ENCODE measurements at regions not wholly inside any gene's neighbourhood (a gene's known extent, or its start where the extent isn't known, plus 50 kb on each side); places are given as distances from the start of the nearest gene placed in this dataset.
A peak's percentile ranks its signal among the peaks of the same experiment; 100 is the strongest.

DNA sequence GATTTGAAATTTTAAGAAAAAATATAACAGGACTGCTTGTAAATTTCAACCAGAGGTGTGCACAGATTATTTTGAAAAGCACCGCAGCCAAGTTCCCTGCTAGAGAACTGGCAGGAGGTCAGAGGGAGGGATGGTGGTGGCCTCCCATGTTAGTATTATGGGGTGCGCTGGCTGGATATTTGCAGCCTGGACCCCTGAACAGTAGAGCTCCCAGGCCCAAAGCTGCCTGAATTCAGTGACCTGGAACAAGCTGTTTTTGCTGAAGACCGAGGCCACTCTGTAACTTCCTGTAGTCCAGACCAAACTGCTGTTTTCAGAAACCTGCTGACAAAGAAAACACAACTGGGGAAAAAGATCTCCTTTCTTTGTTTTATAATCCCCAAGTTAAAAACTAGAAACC, 314.3 kb downstream of the TNS1 start:
- H3K27me3 ChIP-seq (ENCODE audit: insufficient read depth, low read depth, severe bottlenecking), result no peaks in the 10 kb centered on the region
- no peaks in the 10 kb centered on the region for H3K36me3 ChIP-seq
- no peaks in the 10 kb centered on the region for H3K9me3 ChIP-seq (ENCODE audit: severe bottlenecking)
- TF ChIP-seq, protein P1, sequence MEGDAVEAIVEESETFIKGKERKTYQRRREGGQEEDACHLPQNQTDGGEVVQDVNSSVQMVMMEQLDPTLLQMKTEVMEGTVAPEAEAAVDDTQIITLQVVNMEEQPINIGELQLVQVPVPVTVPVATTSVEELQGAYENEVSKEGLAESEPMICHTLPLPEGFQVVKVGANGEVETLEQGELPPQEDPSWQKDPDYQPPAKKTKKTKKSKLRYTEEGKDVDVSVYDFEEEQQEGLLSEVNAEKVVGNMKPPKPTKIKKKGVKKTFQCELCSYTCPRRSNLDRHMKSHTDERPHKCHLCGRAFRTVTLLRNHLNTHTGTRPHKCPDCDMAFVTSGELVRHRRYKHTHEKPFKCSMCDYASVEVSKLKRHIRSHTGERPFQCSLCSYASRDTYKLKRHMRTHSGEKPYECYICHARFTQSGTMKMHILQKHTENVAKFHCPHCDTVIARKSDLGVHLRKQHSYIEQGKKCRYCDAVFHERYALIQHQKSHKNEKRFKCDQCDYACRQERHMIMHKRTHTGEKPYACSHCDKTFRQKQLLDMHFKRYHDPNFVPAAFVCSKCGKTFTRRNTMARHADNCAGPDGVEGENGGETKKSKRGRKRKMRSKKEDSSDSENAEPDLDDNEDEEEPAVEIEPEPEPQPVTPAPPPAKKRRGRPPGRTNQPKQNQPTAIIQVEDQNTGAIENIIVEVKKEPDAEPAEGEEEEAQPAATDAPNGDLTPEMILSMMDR (IDR thresholded peaks at IDR 0.05; ENCODE audit: low read depth, low read length), result no peak
- no peak for DNase-seq
- no peak overlapping the region for H3K4me3 ChIP-seq (ENCODE audit: low read depth, low read length)
- H3K27ac ChIP-seq, result no peak overlapping the region

DNA sequence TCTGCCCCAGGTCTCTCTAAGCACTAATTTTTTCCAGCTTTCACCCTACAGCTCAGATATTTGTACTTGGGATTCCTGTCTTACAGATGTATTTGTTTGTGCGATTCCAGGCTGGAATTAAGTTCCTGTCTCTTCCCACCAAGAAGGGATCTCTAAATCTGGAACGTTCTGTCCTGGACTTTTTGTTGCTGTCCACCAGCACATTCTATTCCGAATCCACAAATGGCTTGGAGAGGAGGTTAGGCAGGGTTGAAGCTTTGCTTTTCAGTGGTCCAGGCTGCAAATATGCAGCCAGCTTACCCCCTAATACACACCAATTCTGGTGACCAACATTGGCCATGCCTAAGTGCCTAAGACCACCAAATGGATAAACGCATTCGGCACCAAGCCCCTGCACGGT, 315.0 kb downstream of the TNS1 start:
- Histone ChIP-seq H3K36me3 (no peaks in the 10 kb centered on the region), H3K9me3 (ENCODE audit: severe bottlenecking) (no peaks in the 10 kb centered on the region), H3K4me3 (ENCODE audit: low read depth, low read length) (no peak overlapping the region), H3K27ac (no peak overlapping the region), H3K27me3 (ENCODE audit: insufficient read depth, low read depth, severe bottlenecking) (no peaks in the 10 kb centered on the region)
- TF ChIP-seq, protein P1 (IDR thresholded peaks at IDR 0.05; ENCODE audit: low read depth, low read length), result no peak
- DNase-seq, result no peak

DNA sequence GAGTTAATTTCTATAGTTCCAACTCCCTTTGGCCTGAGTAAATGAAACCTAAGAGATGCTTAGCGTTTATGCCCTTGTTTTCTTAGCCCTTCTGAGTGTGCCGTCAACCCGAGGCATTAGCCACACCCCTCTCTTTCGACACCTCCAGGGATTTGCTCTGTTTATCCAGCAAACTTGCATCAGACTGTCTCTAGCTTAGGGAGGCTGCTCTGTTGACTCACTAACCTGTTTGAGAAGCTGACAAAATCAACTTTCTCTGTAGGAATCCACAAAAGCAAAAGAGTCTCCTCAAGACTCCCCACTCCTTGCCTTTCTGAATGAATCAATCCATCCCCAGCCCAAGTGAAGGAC, 317.6 kb downstream of the TNS1 start:
- DNase-seq, result peak; percentile 9
- no peak overlapping the region for H3K4me3 ChIP-seq (ENCODE audit: low read depth, low read length)
- no peaks in the 10 kb centered on the region for H3K9me3 ChIP-seq (ENCODE audit: severe bottlenecking)
- TF ChIP-seq, protein P1 (IDR thresholded peaks at IDR 0.05; ENCODE audit: low read depth, low read length), result no peak
- no peaks in the 10 kb centered on the region for H3K36me3 ChIP-seq
- H3K27me3 ChIP-seq (ENCODE audit: insufficient read depth, low read depth, severe bottlenecking), result no peaks in the 10 kb centered on the region
- H3K27ac ChIP-seq, result no peak overlapping the region

DNA sequence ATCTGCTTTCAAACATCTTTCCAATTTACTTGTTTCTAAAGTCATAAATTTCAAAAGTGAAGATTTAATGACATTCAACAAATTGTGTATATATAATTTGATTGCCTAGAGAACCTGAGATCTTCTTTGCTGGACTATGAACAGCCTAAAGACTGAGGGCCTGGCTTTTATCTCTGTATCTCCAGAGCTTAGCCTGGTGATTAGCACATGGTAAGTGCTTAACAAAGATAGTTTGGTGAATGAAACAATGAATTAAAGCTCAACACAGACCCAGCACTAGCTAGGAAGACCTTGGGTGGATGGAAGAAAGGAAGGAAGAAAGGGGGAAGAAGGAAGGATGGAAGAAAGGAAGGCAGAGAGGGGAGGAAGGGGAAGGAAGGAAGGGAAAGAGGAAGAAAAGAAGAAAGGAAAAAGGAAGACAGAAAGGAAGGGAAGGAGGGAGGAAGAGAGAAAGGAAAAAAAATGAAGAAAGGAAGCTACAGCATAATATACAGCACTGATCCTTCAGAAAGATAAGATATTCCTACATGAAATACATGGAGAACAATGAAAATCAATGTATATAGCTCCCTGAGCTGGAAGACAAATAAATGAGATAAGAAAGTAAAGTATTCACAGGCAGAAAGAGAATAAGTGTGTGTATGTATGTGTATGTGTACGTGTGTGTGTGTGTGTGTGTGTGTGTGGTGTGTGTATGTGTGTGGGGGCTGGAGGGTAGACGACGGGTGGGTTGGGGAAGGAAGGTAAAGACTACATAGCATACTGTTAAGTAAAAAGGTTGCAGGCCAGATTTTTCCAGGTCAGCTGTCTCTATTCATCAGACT, 318.2 kb downstream of the TNS1 start:
- no peaks in the 10 kb centered on the region for H3K9me3 ChIP-seq (ENCODE audit: severe bottlenecking)
- H3K27ac ChIP-seq, result no peak overlapping the region
- no peaks in the 10 kb centered on the region for H3K27me3 ChIP-seq (ENCODE audit: insufficient read depth, low read depth, severe bottlenecking)
- no peaks in the 10 kb centered on the region for H3K36me3 ChIP-seq
- no peak overlapping the region for H3K4me3 ChIP-seq (ENCODE audit: low read depth, low read length)
- DNase-seq, result no peak
- TF ChIP-seq, protein P1 (IDR thresholded peaks at IDR 0.05; ENCODE audit: low read depth, low read length), result no peak

DNA sequence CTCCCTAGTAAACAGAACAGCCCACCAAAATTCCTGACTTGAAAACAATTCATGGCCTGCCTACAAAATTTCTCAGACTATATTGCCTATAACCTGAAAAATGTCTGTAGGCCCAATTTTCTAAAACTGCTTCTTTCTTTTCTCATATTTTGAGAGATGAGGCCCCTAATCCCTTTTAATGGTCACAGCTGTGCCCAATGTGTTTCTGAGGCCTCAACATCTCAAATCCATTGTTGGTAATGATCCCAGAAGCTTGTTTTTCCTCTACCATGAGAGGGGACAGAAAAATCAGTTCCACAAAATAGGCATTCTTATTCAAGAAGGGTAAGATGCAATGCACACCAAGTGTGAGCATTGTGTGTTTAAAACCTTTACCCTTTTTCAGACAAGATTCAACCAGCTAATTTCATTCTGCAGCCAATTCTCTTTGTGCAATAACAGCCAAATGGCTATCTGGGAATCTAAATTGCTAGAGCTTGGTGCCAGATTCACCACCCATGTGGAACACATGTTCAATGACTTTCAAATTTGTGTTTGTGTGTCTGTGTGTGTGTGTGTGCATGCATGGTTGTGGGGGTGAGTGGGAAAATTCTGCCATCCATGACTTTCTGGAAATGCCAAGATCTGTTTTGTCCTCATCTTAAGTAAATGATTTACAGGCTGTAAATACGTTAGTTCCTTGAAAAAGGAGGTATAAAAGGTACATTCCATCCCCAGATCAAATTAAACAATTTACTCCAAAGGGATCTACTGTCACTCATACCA, 319.5 kb downstream of the TNS1 start:
- no peaks in the 10 kb centered on the region for H3K36me3 ChIP-seq
- no peak for DNase-seq
- H3K27me3 ChIP-seq (ENCODE audit: insufficient read depth, low read depth, severe bottlenecking), result no peaks in the 10 kb centered on the region
- no peak overlapping the region for H3K4me3 ChIP-seq (ENCODE audit: low read depth, low read length)
- TF ChIP-seq, protein P1 (IDR thresholded peaks at IDR 0.05; ENCODE audit: low read depth, low read length), result no peak
- no peak overlapping the region for H3K27ac ChIP-seq
- H3K9me3 ChIP-seq (ENCODE audit: severe bottlenecking), result no peaks in the 10 kb centered on the region

Data from WERI-Rb-1 (cell line).